Glomerular endothelial cell (primary cell): ENCODE measurements at regions not wholly inside any gene's neighbourhood (a gene's known extent, or its start where the extent isn't known, plus 50 kb on each side); places are given as distances from the start of the nearest gene placed in this dataset.

Experiments used
- DNase-seq: peaks from one replicate; pipeline ENCODE4 v3.0.0-alpha.2; 2011; ENCODE audit warnings: low read depth, low spot score; ENCODE audit errors: extremely low read depth

DNA sequence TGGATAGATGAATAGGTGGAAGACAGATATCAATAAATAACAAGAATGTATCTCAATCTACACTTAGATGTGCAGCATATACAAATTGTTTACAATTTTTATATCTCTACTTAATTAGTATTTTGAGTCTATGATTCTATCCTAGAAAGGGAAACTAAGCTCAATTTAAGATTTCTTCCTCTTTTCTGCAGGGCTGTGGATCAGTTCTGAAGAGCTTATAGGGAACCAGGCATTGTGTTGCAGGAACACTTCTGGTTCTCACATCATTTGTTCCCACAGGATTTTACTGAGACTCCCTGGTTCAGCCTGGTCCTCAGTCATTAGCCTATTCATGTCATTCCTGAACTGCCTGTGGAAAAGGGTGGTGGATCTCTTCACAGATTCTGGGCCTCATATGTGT is 105.8 kb downstream of the TNFSF18 start:
- DNase-seq: no peak

GRCh38 chr1:172946814-172947507 is 103.8 kb downstream of the TNFSF18 start:
- DNase-seq: no peak

GRCh38 chr1:172948457-172948856 is 102.3 kb downstream of the TNFSF18 start:
- DNase-seq: no peak

- no peak for DNase-seq
Measured at GRCh38 chr1:172949096-172949495, 101.6 kb downstream of the TNFSF18 start.

- DNase-seq: no peak
Measured at GRCh38 chr1:172950528-172950927, 100.2 kb downstream of the TNFSF18 start.

GRCh38 chr1:172951730-172952365 is 98.9 kb downstream of the TNFSF18 start:
- DNase-seq: no peak

DNA sequence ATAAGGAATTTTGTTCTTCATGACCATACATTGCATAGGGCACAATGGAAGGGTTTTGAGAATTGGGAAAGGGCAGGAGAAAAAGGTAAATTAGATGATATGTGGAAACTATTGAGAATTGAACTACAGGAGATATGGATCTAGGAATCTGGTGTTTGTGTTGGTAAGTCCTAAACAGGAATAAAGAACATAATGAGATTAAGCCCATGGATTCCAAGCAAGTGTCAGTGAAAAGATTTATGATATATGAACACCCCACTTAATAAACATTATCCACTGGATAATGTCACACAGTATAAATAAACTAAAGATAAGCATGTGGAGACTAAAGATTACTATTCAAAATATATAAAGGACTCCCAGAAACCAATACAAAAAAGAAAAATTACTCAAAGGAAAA is 98.2 kb downstream of the TNFSF18 start:
- no peak for DNase-seq

DNA sequence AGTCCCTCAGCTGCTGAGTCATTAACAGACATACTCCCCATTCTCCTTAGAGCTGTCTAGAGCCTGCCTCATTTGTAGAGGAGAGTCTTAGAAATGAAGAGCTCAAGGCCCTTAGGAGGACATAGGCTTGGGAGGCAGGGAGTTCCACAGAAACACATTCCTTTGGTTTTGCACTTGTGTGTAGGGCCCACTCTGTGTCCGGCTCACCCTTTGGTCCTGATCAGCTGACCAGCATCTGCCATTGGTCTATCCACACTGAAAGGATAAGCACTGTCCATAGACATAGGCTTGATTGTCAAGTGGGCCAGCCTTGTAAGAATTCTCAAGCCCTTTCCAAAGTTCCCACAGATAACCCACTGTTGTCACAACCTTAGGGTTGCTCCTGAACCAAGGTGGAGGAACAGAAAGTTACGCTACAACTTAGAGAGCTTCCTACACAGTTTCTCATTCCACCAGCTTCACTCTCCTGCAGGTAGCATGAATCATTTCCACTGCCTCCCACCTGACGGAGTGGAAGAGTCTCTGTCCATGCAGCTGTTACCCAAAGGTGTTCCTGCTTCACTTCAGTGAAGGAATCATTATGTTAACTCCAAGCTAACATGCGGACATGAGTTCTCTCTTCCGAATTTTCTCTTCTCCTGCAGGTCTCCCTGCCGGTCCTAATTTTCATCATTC is 96.1 kb downstream of the TNFSF18 start:
- no peak for DNase-seq

- DNase-seq: no peak
Measured at GRCh38 chr1:172955161-172955815, 95.5 kb downstream of the TNFSF18 start.

DNA sequence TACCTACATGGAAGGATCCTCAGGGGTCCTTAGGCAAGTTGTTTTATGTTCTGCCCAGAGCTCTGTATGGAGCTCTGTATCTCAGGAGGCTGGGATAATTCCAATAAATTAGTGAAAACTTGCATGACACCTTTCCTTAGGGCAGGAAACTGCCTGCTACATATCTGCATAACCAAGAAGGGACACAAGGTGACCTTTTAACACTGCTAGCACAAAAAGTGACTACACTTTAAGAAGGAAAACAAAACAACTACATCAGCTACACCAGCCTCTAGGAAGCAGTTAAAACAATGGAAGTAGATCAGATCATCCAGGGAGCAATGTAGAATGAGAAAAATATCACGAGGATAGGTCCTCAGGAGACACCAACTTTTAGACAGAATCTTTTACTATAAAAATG is 93.9 kb downstream of the TNFSF18 start:
- DNase-seq: no peak

DNA sequence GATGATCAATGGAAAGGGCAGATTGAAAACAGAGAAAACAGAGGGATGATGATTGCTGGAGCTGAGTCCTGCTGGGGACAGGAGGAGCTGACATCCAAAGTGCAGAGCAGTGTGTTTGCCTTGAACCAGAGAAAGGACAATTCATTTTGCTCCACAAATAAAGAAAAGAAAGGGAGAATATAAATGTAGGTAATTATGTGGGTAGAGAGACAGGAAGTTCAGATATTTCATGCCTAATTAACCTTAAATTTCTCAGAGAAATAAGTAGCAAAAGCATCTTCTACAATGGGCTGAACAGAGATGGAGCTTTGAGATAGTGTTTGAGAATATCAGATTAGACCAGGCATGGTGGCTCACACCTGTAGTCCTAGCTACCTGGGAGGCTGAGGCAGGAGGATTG is 93.2 kb downstream of the TNFSF18 start:
- no peak for DNase-seq

GRCh38 chr1:172959571-172959970 is 91.2 kb downstream of the TNFSF18 start:
- DNase-seq: no peak

DNA sequence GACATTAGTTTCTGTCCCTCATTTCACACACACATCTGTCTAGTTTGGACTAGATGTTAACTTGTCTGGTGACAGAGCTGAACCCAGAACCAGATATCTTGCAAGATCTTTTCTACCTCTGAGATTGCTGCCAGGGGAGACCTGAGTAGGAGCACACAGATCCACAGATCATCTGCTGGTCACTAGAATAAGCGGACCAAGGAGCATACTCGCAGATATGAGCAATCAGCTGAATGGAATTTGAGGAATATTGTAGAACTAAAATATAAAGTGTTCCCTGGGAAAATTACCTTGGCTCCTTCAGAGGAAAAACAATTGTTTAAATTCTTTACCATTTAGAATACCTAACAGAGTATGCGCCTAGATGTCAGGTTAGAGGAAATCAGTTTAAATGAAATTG is 90.7 kb downstream of the TNFSF18 start:
- DNase-seq: no peak

- DNase-seq: no peak
Measured at GRCh38 chr1:172960454-172961208, 90.1 kb downstream of the TNFSF18 start.

- DNase-seq: no peak
Measured at GRCh38 chr1:172964864-172965263, 85.9 kb downstream of the TNFSF18 start.

GRCh38 chr1:172966844-172967540 is 83.7 kb downstream of the TNFSF18 start:
- DNase-seq: no peak

- DNase-seq: no peak
Measured at GRCh38 chr1:172967936-172968335, 82.8 kb downstream of the TNFSF18 start.

DNA sequence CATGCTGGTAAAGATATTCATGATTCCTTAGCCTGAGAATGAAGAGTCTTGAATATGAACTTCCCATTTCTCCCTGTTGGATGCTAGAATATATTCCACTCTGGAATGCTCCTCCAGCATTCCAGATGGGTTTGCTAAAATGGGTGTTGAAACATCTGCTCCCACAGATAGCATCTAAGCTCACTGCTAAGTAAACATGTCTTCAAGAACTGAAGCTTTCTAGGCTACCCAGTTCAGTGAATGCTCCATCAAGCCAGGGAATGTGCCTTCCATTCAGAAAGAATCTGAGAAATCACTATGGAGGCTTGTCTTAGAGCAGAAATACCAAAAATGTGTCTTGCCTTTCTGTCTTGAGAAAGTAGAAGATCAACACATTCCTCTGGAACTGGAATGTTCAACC is 81.1 kb downstream of the TNFSF18 start:
- DNase-seq: no peak

DNA sequence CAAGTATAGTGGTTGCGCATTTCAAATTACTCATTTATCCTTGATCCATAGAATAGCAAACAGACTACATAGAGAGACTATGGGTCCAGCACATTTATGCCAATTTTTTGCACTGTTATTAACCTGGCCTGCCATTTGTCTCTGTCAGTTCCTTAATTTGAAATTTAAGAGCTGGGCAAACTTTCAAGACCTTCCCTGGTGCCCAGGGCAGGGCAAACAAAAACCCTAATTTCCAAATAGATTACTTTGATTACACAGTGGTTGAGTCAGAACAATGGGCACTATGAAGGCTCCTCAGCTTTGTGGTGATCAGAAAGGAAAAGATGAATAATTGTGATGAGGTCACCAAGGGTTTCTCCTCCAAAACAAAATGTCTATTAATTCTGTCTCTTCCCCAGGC is 80.6 kb downstream of the TNFSF18 start:
- no peak for DNase-seq

DNA sequence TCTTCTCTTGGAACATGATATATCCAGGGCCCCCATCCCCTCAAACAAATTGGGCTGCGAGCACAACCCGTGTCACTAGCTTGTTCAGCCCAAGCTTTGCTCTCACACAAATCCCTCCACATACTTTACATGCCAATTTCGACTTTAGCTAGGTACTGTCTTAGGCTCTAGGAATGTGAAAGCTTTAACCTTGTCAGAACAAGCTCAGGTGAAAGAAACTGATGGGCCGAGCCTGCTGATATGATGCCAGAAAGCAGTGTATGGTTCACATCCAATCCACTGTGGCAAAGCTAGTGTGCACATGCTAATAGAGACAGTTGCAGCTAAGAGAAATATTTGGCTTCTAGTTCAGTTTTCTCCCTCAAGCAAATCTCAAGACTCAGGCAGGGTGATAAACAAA is 79.5 kb downstream of the TNFSF18 start:
- DNase-seq: no peak
